Stimulated activated CD4-positive, alpha-beta T cell treated with anti-CD3 and anti-CD28 coated beads, Interleukin-2, amount 100 ng/mL, for 24 hours (primary cell): ENCODE measurements at regions not wholly inside any gene's neighbourhood (a gene's known extent, or its start where the extent isn't known, plus 50 kb on each side); places are given as distances from the start of the nearest gene placed in this dataset.

Experiments used
- DNase-seq, 2 donors: peaks; one replicate each; pipeline ENCODE4 v3.0.0-alpha.2; 2020

- DNase-seq = no peak
Measured at GRCh38 chr1:115491298-115492018, 150.3 kb upstream of the VANGL1 start.

- DNase-seq = no peak
Measured at GRCh38 chr1:115479055-115479482, 141.0 kb upstream of the NGF start.

- no peak for DNase-seq
Measured at GRCh38 chr1:115477071-115477470, 139.0 kb upstream of the NGF start.

GRCh38 chr1:115476616-115477015, 138.6 kb upstream of the NGF start:
- no peak for DNase-seq

- no peak for DNase-seq
Measured at GRCh38 chr1:115475901-115476300, 137.9 kb upstream of the NGF start.

- DNase-seq = no peak
Measured at GRCh38 chr1:115475252-115475651, 137.2 kb upstream of the NGF start.

GRCh38 chr1:115473986-115474565, 136.0 kb upstream of the NGF start:
- no peak for DNase-seq

GRCh38 chr1:115469703-115470476, 131.8 kb upstream of the NGF start:
- peak; percentile 23 to 38 for DNase-seq

GRCh38 chr1:115467790-115468189, 129.7 kb upstream of the NGF start:
- no peak for DNase-seq

GRCh38 chr1:115467196-115467595, 129.1 kb upstream of the NGF start:
- DNase-seq = no peak

GRCh38 chr1:115466433-115466832, 128.4 kb upstream of the NGF start:
- DNase-seq = no peak

- no peak for DNase-seq
Measured at GRCh38 chr1:115465802-115466363, 127.8 kb upstream of the NGF start.

- DNase-seq = no peak
Measured at GRCh38 chr1:115463347-115463746, 125.3 kb upstream of the NGF start.

GRCh38 chr1:115462566-115463076, 124.6 kb upstream of the NGF start:
- no peak for DNase-seq

- no peak for DNase-seq
Measured at GRCh38 chr1:115461526-115461925, 123.5 kb upstream of the NGF start.

GRCh38 chr1:115459161-115459560, 121.1 kb upstream of the NGF start:
- no peak for DNase-seq

GRCh38 chr1:115458426-115459114, 120.5 kb upstream of the NGF start:
- no peak for DNase-seq

GRCh38 chr1:115457289-115457688, 119.2 kb upstream of the NGF start:
- no peak for DNase-seq

- DNase-seq = no peak
Measured at GRCh38 chr1:115456441-115456961, 118.5 kb upstream of the NGF start.

- no peak for DNase-seq
Measured at GRCh38 chr1:115454837-115455511, 116.9 kb upstream of the NGF start.

- no peak for DNase-seq
Measured at GRCh38 chr1:115453666-115454065, 115.6 kb upstream of the NGF start.
